ENCODE measurements at regions not wholly inside any gene's neighbourhood (a gene's known extent, or its start where the extent isn't known, plus 50 kb on each side); places are given as distances from the start of the nearest gene placed in this dataset.
A peak's percentile ranks its signal among the peaks of the same experiment; 100 is the strongest.
"Not testable (repeated sequence)": the region's sequence is repeated elsewhere in the genome, so short reads cannot be mapped to it uniquely, and the experiment has no call there.

- Histone ChIP-seq H3K36me3 (ENCODE audit: insufficient read depth) (no peaks in the 10 kb centered on the region), H3K4me3 (ENCODE audit: low read depth, low read length) (no peak overlapping the region), H3K27ac (ENCODE audit: low read depth) (no peak overlapping the region), H3K4me1 (ENCODE audit: insufficient read depth) (no peaks in the 10 kb centered on the region)
- 66% methylated on average over 9 of the region's 9 CpGs for WGBS
- DNase-seq (ENCODE audit: extremely low spot score) = no peak
These were observed 131.9 kb upstream of the NFIA start for GRCh38 chr1:60950224-60951063.

GRCh38 chr1:60949826-60950197 lies 132.5 kb upstream of the NFIA start:
- no peak overlapping the region for H3K27ac ChIP-seq (ENCODE audit: low read depth)
- no peak overlapping the region for H3K4me3 ChIP-seq (ENCODE audit: low read depth, low read length)
- H3K4me1 ChIP-seq (ENCODE audit: insufficient read depth) = no peaks in the 10 kb centered on the region
- no peak for DNase-seq (ENCODE audit: extremely low spot score)
- H3K36me3 ChIP-seq (ENCODE audit: insufficient read depth) = no peaks in the 10 kb centered on the region
- 97% methylated on average over 3 of the region's 3 CpGs for WGBS

- Histone ChIP-seq H3K27ac (ENCODE audit: low read depth) (no peak overlapping the region), H3K36me3 (ENCODE audit: insufficient read depth) (no peaks in the 10 kb centered on the region), H3K4me3 (ENCODE audit: low read depth, low read length) (no peak overlapping the region), H3K4me1 (ENCODE audit: insufficient read depth) (no peaks in the 10 kb centered on the region)
- DNase-seq (ENCODE audit: extremely low spot score) = no peak
- WGBS = 69% methylated on average over 5 of the region's 5 CpGs
These were observed 133.1 kb upstream of the NFIA start for GRCh38 chr1:60949154-60949825.

- DNase-seq (ENCODE audit: extremely low spot score) = no peak
- no peak overlapping the region for H3K27ac ChIP-seq (ENCODE audit: low read depth)
- 85% methylated on average over 1 of the region's 1 CpG for WGBS
- H3K4me1 ChIP-seq (ENCODE audit: insufficient read depth) = no peaks in the 10 kb centered on the region
- H3K4me3 ChIP-seq (ENCODE audit: low read depth, low read length) = no peak overlapping the region
- no peaks in the 10 kb centered on the region for H3K36me3 ChIP-seq (ENCODE audit: insufficient read depth)
These were observed 133.9 kb upstream of the NFIA start for GRCh38 chr1:60948486-60948885.

- Histone ChIP-seq H3K36me3 (ENCODE audit: insufficient read depth) (no peaks in the 10 kb centered on the region), H3K4me3 (ENCODE audit: low read depth, low read length) (no peak overlapping the region), H3K4me1 (ENCODE audit: insufficient read depth) (no peaks in the 10 kb centered on the region), H3K27ac (ENCODE audit: low read depth) (no peak overlapping the region)
- WGBS = 98% methylated on average over 3 of the region's 3 CpGs
- no peak for DNase-seq (ENCODE audit: extremely low spot score)
These were observed 135.0 kb upstream of the NFIA start for GRCh38 chr1:60947367-60947766.

GRCh38 chr1:60942896-60943638 lies 139.3 kb upstream of the NFIA start:
- Histone ChIP-seq H3K4me3 (ENCODE audit: low read depth, low read length) (no peak overlapping the region), H3K4me1 (ENCODE audit: insufficient read depth) (no peaks in the 10 kb centered on the region), H3K27ac (ENCODE audit: low read depth) (no peak overlapping the region), H3K36me3 (ENCODE audit: insufficient read depth) (no peaks in the 10 kb centered on the region)
- no peak for DNase-seq (ENCODE audit: extremely low spot score)
- WGBS = 85% methylated on average over 8 of the region's 8 CpGs

- no peak overlapping the region for H3K27ac ChIP-seq (ENCODE audit: low read depth)
- 87% methylated on average over 2 of the region's 2 CpGs for WGBS
- DNase-seq (ENCODE audit: extremely low spot score) = no peak
These were observed 140.1 kb upstream of the NFIA start for GRCh38 chr1:60942291-60942690.

GRCh38 chr1:60940685-60941084 lies 141.7 kb upstream of the NFIA start:
- DNase-seq (ENCODE audit: extremely low spot score); H3K4me3 ChIP-seq (ENCODE audit: low read depth, low read length); H3K36me3 ChIP-seq (ENCODE audit: insufficient read depth); H3K4me1 ChIP-seq (ENCODE audit: insufficient read depth); H3K27ac ChIP-seq (ENCODE audit: low read depth): not testable (repeated sequence)
- WGBS = 69% methylated on average over 2 of the region's 2 CpGs

More at GRCh38 chr1:60942291-60942690, 140.1 kb upstream of the NFIA start:
- no peaks in the 10 kb centered on the region for H3K36me3 ChIP-seq (ENCODE audit: insufficient read depth)
- H3K4me1 ChIP-seq (ENCODE audit: insufficient read depth) = no peaks in the 10 kb centered on the region
- no peak overlapping the region for H3K4me3 ChIP-seq (ENCODE audit: low read depth, low read length)

GRCh38 chr1:60937720-60938119 lies 144.6 kb upstream of the NFIA start:
- no peak overlapping the region for H3K27ac ChIP-seq (ENCODE audit: low read depth)
- no peak for DNase-seq (ENCODE audit: extremely low spot score)
- 94% methylated on average over 5 of the region's 5 CpGs for WGBS
- no peak overlapping the region for H3K4me3 ChIP-seq (ENCODE audit: low read depth, low read length)
- no peaks in the 10 kb centered on the region for H3K36me3 ChIP-seq (ENCODE audit: insufficient read depth)
- H3K4me1 ChIP-seq (ENCODE audit: insufficient read depth) = no peaks in the 10 kb centered on the region

- Histone ChIP-seq H3K27ac (ENCODE audit: low read depth) (no peak overlapping the region), H3K36me3 (ENCODE audit: insufficient read depth) (no peaks in the 10 kb centered on the region), H3K4me3 (ENCODE audit: low read depth, low read length) (no peak overlapping the region), H3K4me1 (ENCODE audit: insufficient read depth) (no peaks in the 10 kb centered on the region)
- WGBS = 85% methylated on average over 4 of the region's 4 CpGs
- DNase-seq (ENCODE audit: extremely low spot score) = no peak
These were observed 145.6 kb upstream of the NFIA start for GRCh38 chr1:60936591-60937342.

GRCh38 chr1:60936163-60936562 lies 146.2 kb upstream of the NFIA start:
- 18% methylated on average over 3 of the region's 3 CpGs for WGBS
- Histone ChIP-seq H3K27ac (ENCODE audit: low read depth) (no peak overlapping the region), H3K4me1 (ENCODE audit: insufficient read depth) (no peaks in the 10 kb centered on the region), H3K36me3 (ENCODE audit: insufficient read depth) (no peaks in the 10 kb centered on the region), H3K4me3 (ENCODE audit: low read depth, low read length) (no peak overlapping the region)
- DNase-seq (ENCODE audit: extremely low spot score) = peak; percentile 32

- no peak for DNase-seq (ENCODE audit: extremely low spot score)
- 40% methylated on average over 1 of the region's 1 CpG for WGBS
- no peak overlapping the region for H3K27ac ChIP-seq (ENCODE audit: low read depth)
These were observed 146.7 kb upstream of the NFIA start for GRCh38 chr1:60935599-60936110.

GRCh38 chr1:60930130-60930529 lies 152.2 kb upstream of the NFIA start:
- Histone ChIP-seq H3K4me3 (ENCODE audit: low read depth, low read length) (no peak overlapping the region), H3K4me1 (ENCODE audit: insufficient read depth) (no peaks in the 10 kb centered on the region), H3K36me3 (ENCODE audit: insufficient read depth) (no peaks in the 10 kb centered on the region), H3K27ac (ENCODE audit: low read depth) (no peak overlapping the region)
- no peak for DNase-seq (ENCODE audit: extremely low spot score)
- 90% methylated on average over 3 of the region's 3 CpGs for WGBS

More at GRCh38 chr1:60935599-60936110, 146.7 kb upstream of the NFIA start:
- Histone ChIP-seq H3K4me3 (ENCODE audit: low read depth, low read length) (no peak overlapping the region), H3K36me3 (ENCODE audit: insufficient read depth) (no peaks in the 10 kb centered on the region), H3K4me1 (ENCODE audit: insufficient read depth) (no peaks in the 10 kb centered on the region)
